Inferior parietal cortex (tissue), 1 donor: ENCODE measurements at regions not wholly inside any gene's neighbourhood (a gene's known extent, or its start where the extent isn't known, plus 50 kb on each side); places are given as distances from the start of the nearest gene placed in this dataset.

Source experiments
- DNase-seq: peaks from one replicate; pipeline ENCODE4 v3.0.0-alpha.2; 2016; ENCODE audit errors: extremely low spot score

- no peak for DNase-seq
Observed at GRCh38 chr21:21722731-21723130, 724.5 kb downstream of the NCAM2 start.

- no peak for DNase-seq
Observed at GRCh38 chr21:21730512-21730911, 732.3 kb downstream of the NCAM2 start.

- no peak for DNase-seq
Observed at GRCh38 chr21:21731626-21732025, 733.4 kb downstream of the NCAM2 start.

- no peak for DNase-seq
Observed at GRCh38 chr21:21734088-21734487, 735.9 kb downstream of the NCAM2 start.

- no peak for DNase-seq
Observed at GRCh38 chr21:21737186-21737585, 739.0 kb downstream of the NCAM2 start.

GRCh38 chr21:21740207-21740606 lies 742.0 kb downstream of the NCAM2 start:
- no peak for DNase-seq

- DNase-seq: no peak
Observed at GRCh38 chr21:21750124-21750825, 752.1 kb downstream of the NCAM2 start.

GRCh38 chr21:21751286-21751685 lies 753.1 kb downstream of the NCAM2 start:
- DNase-seq: no peak

GRCh38 chr21:21762855-21763254 lies 764.6 kb downstream of the NCAM2 start:
- DNase-seq: no peak

GRCh38 chr21:21764281-21764680 lies 766.1 kb downstream of the NCAM2 start:
- no peak for DNase-seq

GRCh38 chr21:21767276-21767675 lies 769.1 kb downstream of the NCAM2 start:
- no peak for DNase-seq

GRCh38 chr21:21788591-21788990 lies 790.4 kb downstream of the NCAM2 start:
- DNase-seq: no peak

GRCh38 chr21:21801921-21802320 lies 803.7 kb downstream of the NCAM2 start:
- DNase-seq: no peak

GRCh38 chr21:21806711-21807597 lies 808.7 kb downstream of the NCAM2 start:
- DNase-seq: no peak

- DNase-seq: no peak
Observed at GRCh38 chr21:21807598-21807903, 809.3 kb downstream of the NCAM2 start.

GRCh38 chr21:21813289-21813688 lies 815.1 kb downstream of the NCAM2 start:
- DNase-seq: no peak

- DNase-seq: no peak
Observed at GRCh38 chr21:21813934-21814333, 815.7 kb downstream of the NCAM2 start.

GRCh38 chr21:21816778-21817177 lies 818.6 kb downstream of the NCAM2 start:
- DNase-seq: no peak

GRCh38 chr21:21818898-21819297 lies 820.7 kb downstream of the NCAM2 start:
- DNase-seq: no peak

GRCh38 chr21:21828130-21828529 lies 829.9 kb downstream of the NCAM2 start:
- DNase-seq: no peak

GRCh38 chr21:21831036-21831435 lies 832.8 kb downstream of the NCAM2 start:
- DNase-seq: no peak

GRCh38 chr21:21845901-21846300 lies 847.7 kb downstream of the NCAM2 start:
- DNase-seq: no peak

- DNase-seq: no peak
Observed at GRCh38 chr21:21851205-21851604, 853.0 kb downstream of the NCAM2 start.
